HG02885 (cell line): ENCODE measurements at regions not wholly inside any gene's neighbourhood (a gene's known extent, or its start where the extent isn't known, plus 50 kb on each side); places are given as distances from the start of the nearest gene placed in this dataset.
"Not testable (repeated sequence)": the region's sequence is repeated elsewhere in the genome, so short reads cannot be mapped to it uniquely, and the experiment has no call there.

Source experiments
- ATAC-seq: cut with Tn5 transposase; IDR thresholded peaks from one replicate; pipeline ENCODE4 v1.9.1; 2021; ENCODE audit warnings: mild to moderate bottlenecking; ENCODE audit not compliant: unreplicated experiment, poor library complexity

- no peak for ATAC-seq
These were observed 382.6 kb downstream of the KCNA4 start for GRCh38 chr11:29634244-29634643.

- no peak for ATAC-seq
These were observed 387.5 kb downstream of the KCNA4 start for GRCh38 chr11:29629286-29629685.

DNA sequence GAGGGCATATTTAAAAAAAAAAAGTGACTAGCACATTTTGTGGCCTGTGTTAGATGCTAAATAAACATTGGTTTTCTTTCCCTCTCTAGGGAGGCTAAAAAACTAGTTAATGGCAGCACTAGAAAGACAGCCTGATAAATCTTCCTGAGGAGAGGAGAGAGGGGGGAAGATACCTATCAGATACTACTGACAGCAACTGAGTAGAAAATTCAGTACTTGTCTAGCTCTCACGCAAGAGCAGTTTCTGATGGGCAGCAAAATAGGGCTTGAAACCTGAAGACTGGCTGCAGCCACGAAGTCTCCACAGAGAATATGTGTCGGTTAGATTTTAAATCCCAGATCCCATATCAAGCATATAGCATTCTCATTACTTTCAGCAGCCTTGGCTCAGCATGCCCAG, 388.2 kb downstream of the KCNA4 start:
- no peak for ATAC-seq

GRCh38 chr11:29627541-29627940, 389.3 kb downstream of the KCNA4 start:
- ATAC-seq, result no peak

GRCh38 chr11:29623144-29623722, 393.6 kb downstream of the KCNA4 start:
- ATAC-seq, result no peak

DNA sequence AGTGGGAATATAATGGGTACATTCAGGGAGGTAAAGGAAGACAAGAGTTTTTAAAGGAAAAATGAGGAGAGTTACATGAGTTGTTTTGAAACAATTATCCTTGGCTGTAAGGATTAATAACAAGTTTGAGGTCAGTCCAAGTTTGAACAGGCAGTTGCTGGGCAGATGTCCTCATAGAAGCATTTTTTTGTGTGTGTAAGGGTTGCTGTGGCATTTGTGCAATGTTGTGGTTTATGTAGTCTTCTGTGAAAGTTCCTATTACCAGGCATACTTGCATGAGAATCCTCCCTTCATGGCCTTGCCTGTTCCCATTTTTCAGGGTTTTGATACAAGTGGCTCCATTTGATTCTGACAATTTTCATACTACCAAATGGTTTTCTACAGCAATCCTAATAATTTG, 400.2 kb downstream of the KCNA4 start:
- no peak for ATAC-seq

DNA sequence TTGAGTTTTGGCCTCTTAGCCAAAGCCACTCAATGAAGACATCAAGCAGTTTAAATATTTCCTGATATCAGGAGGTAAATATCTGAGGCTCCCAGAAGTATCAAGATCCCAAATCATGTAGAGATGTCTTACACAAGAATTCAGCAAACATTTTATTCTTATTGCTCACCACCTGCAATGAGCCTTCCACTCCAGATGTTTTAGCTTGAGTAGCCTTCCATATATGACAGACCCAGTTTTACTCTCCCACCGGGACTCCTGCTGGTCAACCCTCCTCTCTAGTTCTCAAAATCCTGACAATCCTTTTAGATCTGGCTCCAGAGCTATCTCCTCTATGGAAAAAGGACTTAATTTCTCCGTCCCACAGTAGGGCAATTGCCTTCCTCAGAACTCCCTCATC, 404.4 kb downstream of the KCNA4 start:
- no peak for ATAC-seq

- ATAC-seq, result no peak
These were observed 410.3 kb downstream of the KCNA4 start for GRCh38 chr11:29606330-29607031.

GRCh38 chr11:29600151-29600575, 416.7 kb downstream of the KCNA4 start:
- ATAC-seq, result not testable (repeated sequence)

DNA sequence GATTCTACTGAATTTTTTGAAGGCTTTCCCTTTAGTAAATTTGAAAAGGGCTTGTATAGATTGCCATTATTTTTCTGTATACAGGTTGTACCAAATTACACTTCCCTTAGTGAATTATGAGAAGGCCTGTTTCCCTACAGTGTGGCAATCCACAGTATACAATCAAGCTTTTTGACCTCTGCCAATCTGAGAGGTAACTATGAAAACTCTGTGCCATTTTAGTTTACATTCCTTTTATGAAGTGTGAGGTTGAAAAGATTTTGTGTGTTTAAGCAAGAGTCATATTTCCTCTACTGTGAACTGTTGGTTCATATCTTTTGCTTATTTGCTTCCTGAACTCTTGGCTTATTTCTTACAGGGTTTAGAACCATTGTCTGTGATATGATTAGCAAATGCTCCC, 432.5 kb downstream of the KCNA4 start:
- no peak for ATAC-seq

DNA sequence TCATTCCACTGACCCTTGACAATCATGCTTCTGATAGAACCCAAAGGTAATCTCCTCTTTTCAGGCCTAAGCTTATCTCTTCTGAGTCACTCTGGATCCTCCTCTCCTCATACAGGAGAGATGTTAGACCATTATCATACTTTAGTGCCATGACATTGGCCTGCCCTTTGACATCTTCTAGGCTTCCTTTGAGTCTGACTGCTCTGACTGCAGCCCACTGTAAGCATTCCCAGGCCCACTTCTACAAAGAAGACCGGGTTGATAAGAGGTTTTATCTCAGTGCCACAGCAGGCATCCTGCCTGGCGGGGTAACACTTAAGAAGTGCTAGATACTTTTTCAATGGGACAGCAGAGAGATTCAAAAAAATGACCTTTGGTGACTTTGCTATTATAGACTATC, 438.0 kb downstream of the KCNA4 start:
- no peak for ATAC-seq

- no peak for ATAC-seq
These were observed 452.3 kb downstream of the KCNA4 start for GRCh38 chr11:29564486-29564885.

DNA sequence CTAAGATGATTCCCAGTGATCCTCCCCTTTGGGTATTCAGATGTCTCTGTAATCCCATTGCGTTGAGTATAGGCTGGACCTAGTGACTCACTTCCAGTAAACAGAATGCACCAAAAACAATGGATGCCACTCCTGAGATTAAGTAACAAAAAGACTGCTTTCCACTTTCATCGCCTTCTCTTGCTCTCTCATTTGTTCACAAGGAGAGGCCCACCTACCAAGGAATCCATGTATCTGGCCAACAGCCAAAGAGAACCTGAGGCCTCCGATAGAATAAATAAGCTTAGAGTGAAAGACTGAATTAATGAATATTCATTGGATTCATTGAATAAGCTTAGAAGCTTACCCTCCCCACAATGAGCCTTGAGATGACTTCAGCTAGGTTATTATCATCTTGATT, 454.6 kb downstream of the KCNA4 start:
- no peak for ATAC-seq

GRCh38 chr11:29553990-29554389, 462.8 kb downstream of the KCNA4 start:
- no peak for ATAC-seq

DNA sequence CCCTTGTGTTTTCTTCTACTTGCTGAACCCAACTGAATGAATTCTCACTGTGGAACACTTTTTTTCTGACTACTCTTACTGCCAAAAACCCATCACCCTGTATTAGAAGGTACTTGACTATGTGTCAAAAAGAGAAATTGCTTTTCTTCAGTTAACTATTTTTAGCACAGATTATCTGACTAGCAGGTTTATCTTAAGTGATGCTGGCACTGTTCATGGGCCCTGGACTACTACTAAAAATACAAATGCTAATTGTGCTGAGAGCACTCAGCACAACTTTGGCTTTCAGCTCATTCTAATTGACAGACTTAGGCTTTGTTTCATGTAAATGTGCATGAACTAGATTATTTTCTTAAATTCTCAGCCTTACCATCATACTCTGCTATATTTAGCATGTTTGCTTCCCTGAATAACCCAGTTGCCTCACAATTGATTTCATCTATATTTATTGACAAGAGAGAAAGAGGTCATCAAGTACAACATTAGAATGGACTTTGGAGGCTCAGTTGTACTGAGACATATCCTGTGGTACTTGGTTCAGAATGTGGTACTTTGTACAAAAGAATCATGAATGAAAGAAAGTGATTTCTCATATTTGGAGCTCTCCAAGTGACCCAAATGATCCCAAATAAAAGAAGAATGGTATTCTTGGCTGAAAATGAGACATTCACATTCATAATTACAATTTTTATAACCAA, 478.3 kb downstream of the KCNA4 start:
- no peak for ATAC-seq

- ATAC-seq, result no peak
These were observed 482.0 kb downstream of the KCNA4 start for GRCh38 chr11:29534836-29535235.

- no peak for ATAC-seq
These were observed 485.9 kb downstream of the KCNA4 start for GRCh38 chr11:29530961-29531360.

DNA sequence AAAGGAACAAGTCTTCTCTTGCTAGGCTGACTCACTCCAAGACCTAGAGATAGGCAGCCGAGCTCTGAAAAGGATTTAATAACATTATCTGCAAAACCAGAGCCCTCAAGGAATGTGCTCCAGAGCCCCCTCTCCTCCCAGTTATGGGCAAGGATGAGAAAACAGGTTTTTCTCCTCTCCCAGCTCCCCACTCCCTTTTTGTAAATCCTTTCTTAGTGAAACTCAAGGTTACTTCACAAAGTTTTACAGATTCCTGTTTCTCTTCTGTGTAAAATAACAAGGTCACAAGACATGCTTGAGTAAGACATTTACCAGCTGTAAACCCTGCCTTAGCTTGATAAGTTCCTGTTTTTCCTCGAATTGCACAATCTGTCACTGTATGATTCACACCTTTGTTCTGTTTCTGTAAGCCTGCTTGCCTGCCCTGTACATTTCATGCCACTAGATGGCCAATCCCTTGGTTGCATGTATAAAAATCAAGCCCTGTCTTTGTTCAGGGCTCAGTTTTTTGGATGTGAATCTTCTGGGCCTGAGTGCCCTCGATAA, 489.4 kb downstream of the KCNA4 start:
- peak; percentile 73 for ATAC-seq

DNA sequence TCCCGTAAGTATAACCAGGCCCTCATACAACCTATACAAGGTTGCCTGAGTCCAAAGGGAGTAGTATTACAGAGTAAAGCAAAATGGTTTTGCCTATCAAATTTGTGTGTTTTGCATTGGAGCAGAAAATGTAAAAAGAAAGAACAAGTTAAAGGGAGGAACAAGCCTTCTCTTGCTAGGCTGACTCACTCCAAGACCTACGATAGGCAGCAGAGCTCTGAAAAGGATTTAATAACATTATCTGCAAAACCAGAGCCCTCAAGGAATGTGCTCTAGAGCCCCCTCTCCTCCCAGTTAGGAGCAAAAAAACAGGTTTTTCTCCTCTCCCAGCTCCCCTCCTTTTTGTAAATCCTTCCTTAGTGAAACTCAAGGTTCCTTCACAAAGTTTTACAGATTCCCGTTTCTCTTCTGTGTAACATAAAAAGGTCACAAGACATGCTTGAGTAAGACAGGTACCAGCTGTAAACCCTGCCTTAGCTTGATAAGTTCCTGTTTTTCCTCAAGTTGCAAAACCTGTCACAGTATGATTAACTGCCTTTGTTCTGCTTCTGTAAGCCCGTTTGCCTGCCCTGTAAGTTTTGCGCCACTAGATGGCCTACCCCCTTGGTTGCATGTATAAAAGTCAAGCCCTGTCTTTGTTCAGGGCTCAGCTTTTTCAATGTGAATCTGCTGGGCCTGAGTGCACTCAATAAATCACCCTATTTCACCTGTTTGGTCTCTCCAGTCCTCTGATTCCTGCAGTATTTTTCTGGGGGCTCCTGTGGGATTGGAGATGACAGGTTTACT, 498.2 kb downstream of the KCNA4 start:
- no peak for ATAC-seq

DNA sequence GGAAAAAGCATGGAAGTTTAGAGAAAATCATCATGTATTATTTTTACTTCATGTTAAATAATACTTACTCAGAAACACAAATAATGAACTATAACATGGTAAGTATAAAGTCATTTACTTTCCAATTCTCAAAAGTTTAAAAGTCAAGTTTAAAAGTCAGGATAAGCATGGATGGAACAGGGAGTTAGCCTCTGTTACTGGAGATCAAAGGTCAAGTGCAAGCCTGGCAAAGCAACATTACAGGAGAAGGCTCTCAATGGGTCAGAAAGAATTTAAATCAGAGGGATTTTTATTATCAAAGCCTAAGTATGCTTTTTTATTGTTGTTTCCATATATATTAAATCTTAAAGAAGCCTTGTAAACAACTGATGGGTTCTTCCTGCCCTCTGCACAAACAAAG, 505.4 kb downstream of the KCNA4 start:
- no peak for ATAC-seq

- no peak for ATAC-seq
These were observed 509.5 kb downstream of the KCNA4 start for GRCh38 chr11:29507376-29507775.
